Skin epidermis (tissue), 12 donors: ENCODE measurements at regions not wholly inside any gene's neighbourhood (a gene's known extent, or its start where the extent isn't known, plus 50 kb on each side); places are given as distances from the start of the nearest gene placed in this dataset.
"Not testable (repeated sequence)": the region's sequence is repeated elsewhere in the genome, so short reads cannot be mapped to it uniquely, and the experiment has no call there.

ENCODE experiments used
- H3K27ac ChIP-seq, 21 experiments: fragments of 200-600 bp; sonication (generic) in 11 of 21; one replicate each; pipeline ENCODE4 v1.5.0; 2020; ENCODE audit warnings: mild to moderate bottlenecking in 3 of 21, inconsistent platforms in 2 of 21, moderate library complexity in 2 of 21
- H3K4me3 ChIP-seq, 7 experiments: fragments of 200-600 bp; sonication (generic) in 2 of 7; one replicate each; pipeline ENCODE4 v1.5.0; 2020; ENCODE audit warnings: inconsistent platforms in 2 of 7, mild to moderate bottlenecking in 2 of 7, moderate library complexity in 1 of 7

GRCh38 chr2:16103614-16104314 lies 163.4 kb downstream of the MYCN start:
- Histone ChIP-seq H3K4me3 (no peak overlapping the region), H3K27ac (no peak overlapping the region)

- no peak overlapping the region for H3K4me3 ChIP-seq
- H3K27ac ChIP-seq, result no peak overlapping the region
These were observed 162.6 kb downstream of the MYCN start for GRCh38 chr2:16102976-16103380.

GRCh38 chr2:16102358-16102975 lies 162.1 kb downstream of the MYCN start:
- H3K27ac ChIP-seq, result no peak overlapping the region
- H3K4me3 ChIP-seq, result no peak overlapping the region

GRCh38 chr2:16101196-16101595 lies 160.8 kb downstream of the MYCN start:
- no peak overlapping the region for H3K4me3 ChIP-seq
- no peak overlapping the region for H3K27ac ChIP-seq

- Histone ChIP-seq H3K27ac (no peak overlapping the region), H3K4me3 (no peak overlapping the region)
These were observed 159.7 kb downstream of the MYCN start for GRCh38 chr2:16100006-16100405.

- Histone ChIP-seq H3K27ac (no peak overlapping the region), H3K4me3 (no peak overlapping the region)
These were observed 159.0 kb downstream of the MYCN start for GRCh38 chr2:16099326-16099725.

- Histone ChIP-seq H3K4me3 (no peak overlapping the region), H3K27ac (no peak overlapping the region)
These were observed 156.6 kb downstream of the MYCN start for GRCh38 chr2:16096962-16097361.

- not testable (repeated sequence) for H3K27ac ChIP-seq
These were observed 155.1 kb downstream of the MYCN start for GRCh38 chr2:16095483-16095882.

GRCh38 chr2:16094811-16095210 lies 154.5 kb downstream of the MYCN start:
- no peak overlapping the region for H3K4me3 ChIP-seq
- H3K27ac ChIP-seq, result no peak overlapping the region

More at GRCh38 chr2:16095483-16095882, 155.1 kb downstream of the MYCN start:
- not testable (repeated sequence) for H3K4me3 ChIP-seq

GRCh38 chr2:16093639-16094529 lies 153.5 kb downstream of the MYCN start:
- Histone ChIP-seq H3K27ac (no peak overlapping the region), H3K4me3 (no peak overlapping the region)

GRCh38 chr2:16092861-16093638 lies 152.7 kb downstream of the MYCN start:
- Histone ChIP-seq H3K27ac (no peak overlapping the region), H3K4me3 (no peak overlapping the region)

GRCh38 chr2:16091576-16092282 lies 151.4 kb downstream of the MYCN start:
- Histone ChIP-seq H3K4me3 (no peak overlapping the region), H3K27ac (no peak overlapping the region)

- Histone ChIP-seq H3K27ac (no peak overlapping the region), H3K4me3 (no peak overlapping the region)
These were observed 150.6 kb downstream of the MYCN start for GRCh38 chr2:16090650-16091575.

- H3K4me3 ChIP-seq, result not testable (repeated sequence)
These were observed 149.1 kb downstream of the MYCN start for GRCh38 chr2:16089491-16089890.

GRCh38 chr2:16088802-16089112 lies 148.4 kb downstream of the MYCN start:
- Histone ChIP-seq H3K27ac (no peak overlapping the region), H3K4me3 (no peak overlapping the region)

More at GRCh38 chr2:16089491-16089890, 149.1 kb downstream of the MYCN start:
- H3K27ac ChIP-seq, result not testable (repeated sequence)

GRCh38 chr2:16088035-16088801 lies 147.9 kb downstream of the MYCN start:
- Histone ChIP-seq H3K27ac (no peak overlapping the region), H3K4me3 (no peak overlapping the region)

- H3K27ac ChIP-seq, H3K4me3 ChIP-seq: not testable (repeated sequence)
These were observed 145.8 kb downstream of the MYCN start for GRCh38 chr2:16086136-16086535.

- Histone ChIP-seq H3K27ac (no peak overlapping the region), H3K4me3 (no peak overlapping the region)
These were observed 144.7 kb downstream of the MYCN start for GRCh38 chr2:16085073-16085472.
